Non-pigmented ciliary epithelial cell (primary cell): ENCODE measurements at regions not wholly inside any gene's neighbourhood (a gene's known extent, or its start where the extent isn't known, plus 50 kb on each side); places are given as distances from the start of the nearest gene placed in this dataset.

Source experiments
- DNase-seq: peaks from one replicate; pipeline ENCODE4 v3.0.0-alpha.2; 2010; ENCODE audit warnings: low read depth

- DNase-seq = no peak
These were observed 152.8 kb upstream of the COPS8 start for GRCh38 chr2:236932831-236933361.

DNA sequence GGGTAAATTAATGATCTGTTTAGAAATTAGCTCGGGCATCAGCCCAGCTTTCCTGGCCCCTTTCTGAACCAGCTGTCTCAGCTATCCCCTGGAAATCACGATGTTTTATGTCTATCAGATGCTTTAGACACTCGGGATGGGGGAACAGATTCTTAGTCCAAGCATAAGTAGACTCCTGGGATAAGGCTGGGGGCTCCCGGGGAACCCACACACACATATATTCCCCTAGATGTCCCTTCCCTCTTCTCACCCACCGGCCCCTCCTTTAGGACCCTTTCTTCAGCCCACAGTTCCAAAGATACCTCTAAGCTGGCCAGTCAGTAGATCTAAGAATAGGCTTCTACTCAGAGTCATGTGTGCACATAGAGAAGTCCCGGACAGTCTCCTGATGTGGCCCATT lies 151.5 kb upstream of the COPS8 start:
- DNase-seq = no peak

DNA sequence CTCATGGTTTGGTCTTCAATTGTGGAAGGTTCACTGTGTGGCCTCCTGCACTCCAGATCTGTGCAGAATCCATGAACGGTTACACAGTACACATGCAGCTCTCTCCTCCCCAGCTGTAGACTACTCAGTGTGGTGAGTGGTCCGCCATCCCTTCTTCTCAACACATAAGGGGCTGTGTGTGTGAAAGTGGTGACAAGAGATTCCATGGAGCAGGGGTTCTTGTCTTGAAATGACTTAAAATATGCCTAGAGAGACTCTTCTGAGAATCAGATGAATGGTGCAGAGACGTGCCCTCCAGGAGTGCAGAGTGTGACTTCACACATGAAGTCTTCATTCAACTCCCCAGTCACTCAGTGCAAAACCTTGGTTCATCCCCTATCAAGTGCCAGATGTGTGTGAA lies 151.0 kb upstream of the COPS8 start:
- DNase-seq = no peak

DNA sequence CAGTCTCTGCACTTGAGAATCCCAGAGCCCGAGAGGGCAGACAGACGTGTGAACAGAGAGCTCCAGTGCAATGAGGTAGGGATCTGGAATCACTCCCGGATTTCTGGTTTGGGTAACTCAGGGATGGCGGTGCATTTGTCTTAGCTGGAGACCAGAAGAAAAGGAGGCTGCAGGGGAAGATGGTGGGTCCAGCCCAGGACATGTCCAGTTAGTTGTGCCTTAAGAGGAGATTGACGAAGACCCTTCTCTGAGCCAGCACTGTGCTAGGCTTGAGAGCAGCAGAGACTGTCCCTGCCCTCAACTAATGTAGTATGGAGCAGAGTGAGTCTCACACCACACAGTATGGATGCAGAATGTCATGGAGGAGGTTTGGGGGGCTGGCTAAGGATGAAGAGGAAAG lies 150.6 kb upstream of the COPS8 start:
- no peak for DNase-seq

- DNase-seq = no peak
These were observed 149.9 kb upstream of the COPS8 start for GRCh38 chr2:236935631-236936445.

DNA sequence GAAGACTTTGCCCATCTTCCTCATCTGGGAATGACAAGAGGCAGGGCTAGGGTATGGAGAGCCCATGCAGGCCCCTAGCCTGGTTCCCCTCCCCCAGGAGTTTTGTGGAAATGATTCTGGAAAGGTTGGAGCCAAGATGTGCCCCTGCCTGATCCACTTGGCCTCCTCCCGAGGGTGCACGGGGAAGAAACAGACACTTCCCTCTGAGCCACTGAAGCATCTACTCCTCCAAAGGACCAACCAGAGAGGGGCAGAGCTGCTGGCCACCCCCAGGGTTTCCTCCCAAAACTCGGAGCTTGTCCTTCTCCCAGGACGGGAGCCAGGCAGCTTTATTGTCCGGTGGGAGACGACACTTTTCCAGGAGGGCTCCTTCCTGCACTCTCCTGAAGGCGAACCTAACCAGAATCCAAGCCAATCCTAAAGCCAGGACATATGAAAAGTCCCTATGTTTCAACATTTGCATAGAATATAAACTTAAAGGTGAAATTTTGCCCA lies 149.2 kb upstream of the COPS8 start:
- no peak for DNase-seq

GRCh38 chr2:236938126-236938525 lies 147.6 kb upstream of the COPS8 start:
- no peak for DNase-seq

DNA sequence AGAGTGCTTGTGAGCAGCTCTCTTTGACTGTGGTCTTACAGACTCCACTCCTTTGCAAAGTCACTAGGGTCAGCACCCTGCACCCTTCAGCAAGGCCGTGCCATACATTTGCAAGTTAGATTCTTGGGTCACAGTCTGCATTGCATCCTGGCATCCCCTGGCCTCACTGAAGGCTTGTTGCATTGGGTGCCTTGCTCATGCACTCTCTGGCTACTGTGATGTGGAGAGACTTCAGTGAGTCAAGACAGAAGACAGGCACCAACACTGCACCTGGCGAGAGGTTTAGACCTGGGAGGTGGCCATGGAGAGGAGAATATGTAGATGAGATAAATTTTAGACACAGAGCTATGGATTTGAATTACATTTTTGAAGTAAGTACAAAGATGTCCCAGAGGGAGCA lies 146.4 kb upstream of the COPS8 start:
- no peak for DNase-seq

- no peak for DNase-seq
These were observed 145.9 kb upstream of the COPS8 start for GRCh38 chr2:236939721-236940231.

DNA sequence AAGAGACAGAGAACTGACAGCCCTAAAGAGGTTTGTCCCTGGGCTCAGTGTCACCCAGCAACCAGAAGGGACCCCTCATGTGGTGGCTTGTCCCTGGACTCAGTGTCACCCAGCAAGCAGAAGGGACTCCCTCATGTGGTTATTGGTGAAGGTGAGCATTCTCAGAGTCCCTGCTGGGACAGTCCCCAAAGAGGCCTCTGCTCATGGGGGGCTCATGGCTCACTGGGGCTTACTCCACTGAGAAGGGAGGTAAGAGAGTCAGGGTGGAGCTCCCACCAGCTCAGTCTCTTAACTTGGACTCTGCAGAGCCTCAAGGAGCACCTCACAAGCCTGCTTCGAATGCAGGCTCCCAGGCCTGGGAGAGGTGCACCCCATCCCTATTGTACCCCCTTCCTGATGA lies 145.2 kb upstream of the COPS8 start:
- no peak for DNase-seq

GRCh38 chr2:236940916-236941520 lies 144.7 kb upstream of the COPS8 start:
- no peak for DNase-seq

GRCh38 chr2:236941551-236941950 lies 144.1 kb upstream of the COPS8 start:
- DNase-seq = no peak

GRCh38 chr2:236942554-236942953 lies 143.1 kb upstream of the COPS8 start:
- no peak for DNase-seq

- no peak for DNase-seq
These were observed 142.6 kb upstream of the COPS8 start for GRCh38 chr2:236943068-236943467.

DNA sequence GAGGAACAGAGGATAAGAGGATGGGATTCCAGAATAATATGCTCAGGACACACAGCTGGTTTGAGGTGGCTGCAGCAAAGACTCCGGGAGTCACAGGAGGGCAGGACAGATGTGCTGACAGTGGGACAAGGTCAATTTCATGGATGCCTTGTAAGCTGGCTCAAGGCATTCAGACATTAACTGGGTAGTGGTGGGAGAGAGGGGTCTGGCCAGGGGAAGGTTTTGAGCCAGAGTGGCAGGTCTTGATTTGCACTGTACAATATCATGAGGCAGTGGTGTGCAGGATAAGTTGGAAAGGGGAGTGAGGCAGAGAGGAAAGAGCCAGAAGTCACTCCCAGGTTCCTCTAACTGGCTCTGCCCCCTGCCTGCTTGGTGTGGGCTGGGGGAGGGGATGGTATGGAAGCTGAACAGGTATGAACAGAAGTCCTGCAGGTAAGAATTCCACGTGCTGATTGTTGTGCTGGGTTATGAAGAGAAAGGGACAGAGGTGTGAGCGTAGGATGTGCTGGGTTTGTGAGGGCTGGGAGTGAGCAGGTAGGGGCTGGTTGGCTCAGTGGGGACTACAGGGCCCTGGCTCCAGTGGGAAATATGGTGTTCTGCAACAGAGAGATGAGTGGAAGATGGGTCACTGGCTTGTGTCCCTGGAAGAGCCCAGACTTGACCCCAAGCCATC lies 141.7 kb upstream of the COPS8 start:
- no peak for DNase-seq

DNA sequence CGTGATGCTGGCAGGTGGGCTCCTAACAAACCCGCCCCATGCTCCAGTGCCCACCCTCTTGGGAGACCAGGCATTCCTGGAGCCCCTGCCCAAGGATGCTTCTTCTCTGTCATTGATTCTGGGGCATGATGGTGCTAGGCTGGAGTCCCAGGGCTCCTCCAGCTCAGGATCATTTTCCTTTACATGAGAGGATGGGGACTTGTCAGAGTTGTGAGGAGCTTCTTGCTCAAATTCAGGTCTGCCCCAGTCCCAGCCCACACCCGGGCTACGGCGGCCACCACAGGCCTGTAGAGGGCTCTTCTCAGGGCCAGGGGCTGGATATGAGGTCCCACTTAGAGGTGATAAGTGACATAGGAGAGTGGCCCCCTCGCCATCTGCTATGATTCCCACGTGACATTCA lies 141.1 kb upstream of the COPS8 start:
- DNase-seq = no peak

GRCh38 chr2:236945431-236946016 lies 140.2 kb upstream of the COPS8 start:
- DNase-seq = no peak

- DNase-seq = no peak
These were observed 138.8 kb upstream of the COPS8 start for GRCh38 chr2:236946871-236947270.

DNA sequence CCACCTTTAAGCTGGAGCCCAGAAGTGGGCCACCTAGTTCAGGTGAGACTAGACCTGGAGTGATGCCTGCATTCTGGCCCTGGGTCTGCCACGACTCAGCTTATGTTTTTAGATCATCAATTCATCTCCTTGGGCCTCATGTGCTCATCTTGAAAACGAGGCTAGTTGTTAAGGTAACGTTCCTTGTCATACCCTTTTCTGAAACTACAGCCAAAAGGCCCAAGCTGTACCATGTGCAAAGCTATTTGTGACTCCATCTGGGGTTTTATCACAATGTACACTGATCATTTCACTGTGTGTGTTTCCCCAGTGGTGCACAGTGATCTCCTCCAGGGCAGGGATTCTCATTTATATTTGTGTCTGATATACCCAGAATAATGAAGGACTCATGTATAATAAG lies 138.4 kb upstream of the COPS8 start:
- no peak for DNase-seq

- DNase-seq = no peak
These were observed 137.8 kb upstream of the COPS8 start for GRCh38 chr2:236947896-236948295.

DNA sequence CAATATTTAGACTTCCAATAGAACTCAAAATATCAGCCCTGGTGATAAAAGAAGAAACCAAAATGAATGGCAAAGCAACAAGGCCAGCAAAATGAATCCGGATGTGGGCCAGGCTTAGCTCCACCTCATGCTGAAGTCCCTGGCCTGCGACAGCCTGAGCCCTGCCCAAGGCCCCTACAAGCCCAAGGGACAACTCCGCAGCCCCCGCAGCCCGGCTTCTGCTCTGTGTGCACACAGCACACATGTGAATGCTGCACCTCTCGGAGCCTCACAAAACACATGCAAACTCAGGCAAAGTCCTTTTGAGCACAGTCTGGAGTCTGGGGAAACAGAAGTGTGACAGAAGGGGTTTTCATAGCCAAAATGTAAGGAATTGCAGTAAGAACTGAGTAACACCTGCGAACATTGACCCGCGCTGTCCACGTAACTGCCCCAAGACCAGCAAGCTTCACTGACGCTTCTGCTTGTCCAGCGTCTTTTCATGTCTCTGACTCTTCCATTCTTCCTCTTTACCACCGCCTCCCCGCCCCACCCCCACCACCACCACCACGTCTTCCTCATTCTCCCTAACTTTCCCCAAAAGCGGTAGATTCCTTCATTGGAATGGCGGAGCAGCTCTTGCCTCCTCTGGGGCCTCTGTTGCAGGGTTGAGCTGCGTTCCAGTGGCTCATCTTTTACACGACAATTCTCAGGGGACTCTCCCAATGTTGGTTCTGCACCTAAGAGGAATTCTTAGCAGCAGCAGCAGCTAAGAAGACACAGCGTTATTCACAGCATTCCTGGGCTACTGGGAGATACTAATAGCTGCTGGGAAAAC lies 136.4 kb upstream of the COPS8 start:
- DNase-seq = no peak
